ENCODE measurements at regions not wholly inside any gene's neighbourhood (a gene's known extent, or its start where the extent isn't known, plus 50 kb on each side); places are given as distances from the start of the nearest gene placed in this dataset.

GRCh38 chr12:60844101-60844500 is 1248.3 kb downstream of the SLC16A7 start:
- Histone ChIP-seq H4K20me1 (ENCODE audit: insufficient read depth, low read length) (no peaks in the 10 kb centered on the region), H3K4me2 (ENCODE audit: low read length) (no peak overlapping the region), H3K4me3 (ENCODE audit: low read depth, low read length, poor library complexity, severe bottlenecking) (no peak overlapping the region), H3K36me3 (ENCODE audit: insufficient read depth, low read length) (no peaks in the 10 kb centered on the region), H2AFZ (ENCODE audit: low read length) (no peak overlapping the region), H3K4me1 (ENCODE audit: insufficient read depth, low read length, poor library complexity, severe bottlenecking) (no peaks in the 10 kb centered on the region), H3K9me3 (ENCODE audit: low read length) (no peaks in the 10 kb centered on the region), H3K9me2 (ENCODE audit: insufficient read depth, low read length) (no peaks in the 10 kb centered on the region), H3K27ac (ENCODE audit: low read depth, low read length, poor library complexity, severe bottlenecking) (no peak overlapping the region), H3K79me2 (ENCODE audit: insufficient read depth, low read depth, low read length) (no peaks in the 10 kb centered on the region)
- BruUV-seq (replicated peaks): no TSS peak
- no peak for DNase-seq (ENCODE audit: low spot score)
- CTCF ChIA-PET (ENCODE audit: unreplicated experiment): no interaction called here
- POLR2A ChIA-PET: no interaction called here
- TF ChIP-seq EZH2phosphoT487 (IDR thresholded peaks at IDR 0.05; ENCODE audit: borderline replicate concordance, low read depth, low read length) (no peak), CTCF (conservative IDR thresholded peaks at IDR 0.05; ENCODE audit: low read length) (no peak)
- intact Hi-C loops (cut with micrococcal nuclease; ENCODE audit: unreplicated experiment): no loop called here

GRCh38 chr12:60844875-60845274 is 1249.0 kb downstream of the SLC16A7 start:
- no peaks in the 10 kb centered on the region for H3K9me3 ChIP-seq (ENCODE audit: low read length)
- no peak overlapping the region for H3K4me3 ChIP-seq (ENCODE audit: low read depth, low read length, poor library complexity, severe bottlenecking)
- no peaks in the 10 kb centered on the region for H4K20me1 ChIP-seq (ENCODE audit: insufficient read depth, low read length)
- H3K79me2 ChIP-seq (ENCODE audit: insufficient read depth, low read depth, low read length): no peaks in the 10 kb centered on the region
- H3K4me2 ChIP-seq (ENCODE audit: low read length): no peak overlapping the region
- no peaks in the 10 kb centered on the region for H3K9me2 ChIP-seq (ENCODE audit: insufficient read depth, low read length)
- ChIA-PET POLR2A (no interaction called here), CTCF (ENCODE audit: unreplicated experiment) (no interaction called here)
- H3K36me3 ChIP-seq (ENCODE audit: insufficient read depth, low read length): no peaks in the 10 kb centered on the region
- H2AFZ ChIP-seq (ENCODE audit: low read length): no peak overlapping the region
- intact Hi-C loops (cut with micrococcal nuclease; ENCODE audit: unreplicated experiment): no loop called here
- DNase-seq (ENCODE audit: low spot score): no peak
- no peak overlapping the region for H3K27ac ChIP-seq (ENCODE audit: low read depth, low read length, poor library complexity, severe bottlenecking)
- BruUV-seq (replicated peaks): no TSS peak
- H3K4me1 ChIP-seq (ENCODE audit: insufficient read depth, low read length, poor library complexity, severe bottlenecking): no peaks in the 10 kb centered on the region
- TF ChIP-seq EZH2phosphoT487 (IDR thresholded peaks at IDR 0.05; ENCODE audit: borderline replicate concordance, low read depth, low read length) (no peak), CTCF (conservative IDR thresholded peaks at IDR 0.05; ENCODE audit: low read length) (no peak)

GRCh38 chr12:60845696-60846095 is 1249.9 kb downstream of the SLC16A7 start:
- H3K27ac ChIP-seq (ENCODE audit: low read depth, low read length, poor library complexity, severe bottlenecking): no peak overlapping the region
- H2AFZ ChIP-seq (ENCODE audit: low read length): no peak overlapping the region
- DNase-seq (ENCODE audit: low spot score): no peak
- no peaks in the 10 kb centered on the region for H4K20me1 ChIP-seq (ENCODE audit: insufficient read depth, low read length)
- no peaks in the 10 kb centered on the region for H3K9me2 ChIP-seq (ENCODE audit: insufficient read depth, low read length)
- no peaks in the 10 kb centered on the region for H3K4me1 ChIP-seq (ENCODE audit: insufficient read depth, low read length, poor library complexity, severe bottlenecking)
- H3K4me3 ChIP-seq (ENCODE audit: low read depth, low read length, poor library complexity, severe bottlenecking): no peak overlapping the region
- H3K36me3 ChIP-seq (ENCODE audit: insufficient read depth, low read length): no peaks in the 10 kb centered on the region
- intact Hi-C loops (cut with micrococcal nuclease; ENCODE audit: unreplicated experiment): no loop called here
- no TSS peak for BruUV-seq (replicated peaks)
- no peak for TF ChIP-seq CTCF (conservative IDR thresholded peaks at IDR 0.05; ENCODE audit: low read length)
- TF ChIP-seq EZH2phosphoT487 (IDR thresholded peaks at IDR 0.05; ENCODE audit: borderline replicate concordance, low read depth, low read length): no peak
- H3K4me2 ChIP-seq (ENCODE audit: low read length): no peak overlapping the region
- no peaks in the 10 kb centered on the region for H3K79me2 ChIP-seq (ENCODE audit: insufficient read depth, low read depth, low read length)
- ChIA-PET POLR2A (no interaction called here), CTCF (ENCODE audit: unreplicated experiment) (no interaction called here)
- H3K9me3 ChIP-seq (ENCODE audit: low read length): no peaks in the 10 kb centered on the region

Data from OCI-LY7 (cell line).